ENCODE measurements at regions not wholly inside any gene's neighbourhood (a gene's known extent, or its start where the extent isn't known, plus 50 kb on each side); places are given as distances from the start of the nearest gene placed in this dataset.
A peak's percentile ranks its signal among the peaks of the same experiment; 100 is the strongest.

DNA sequence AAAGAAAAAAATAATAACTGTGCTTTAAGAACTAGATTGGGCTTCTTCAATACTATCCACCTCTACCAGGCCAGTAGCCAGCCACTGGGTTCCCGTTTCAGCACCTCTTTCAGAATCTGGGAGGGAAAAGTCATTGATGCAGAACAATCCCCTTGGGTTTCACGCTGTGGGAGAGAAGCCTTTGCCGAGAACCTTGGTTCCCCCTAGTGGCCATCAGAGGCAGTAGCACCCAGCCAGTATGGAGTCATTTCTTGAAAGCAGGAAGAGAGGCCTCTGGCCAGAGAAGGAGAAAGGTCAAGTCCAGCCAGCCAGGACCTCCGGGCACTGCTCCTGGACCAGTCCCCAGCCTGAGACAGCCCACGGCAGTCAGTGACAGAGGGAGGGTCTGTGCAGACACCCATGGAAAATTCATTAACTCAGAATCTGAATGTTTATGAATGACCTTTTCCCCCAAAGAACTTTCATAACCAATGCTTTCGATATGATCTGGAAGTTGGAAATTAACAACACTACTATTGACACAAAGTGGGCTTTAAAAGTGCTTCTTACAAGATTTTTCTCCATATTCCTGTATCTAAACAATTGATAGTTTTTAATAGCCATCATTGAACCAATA lies 51.2 kb upstream of the CDH5 start:
- TF ChIP-seq, protein P1, sequence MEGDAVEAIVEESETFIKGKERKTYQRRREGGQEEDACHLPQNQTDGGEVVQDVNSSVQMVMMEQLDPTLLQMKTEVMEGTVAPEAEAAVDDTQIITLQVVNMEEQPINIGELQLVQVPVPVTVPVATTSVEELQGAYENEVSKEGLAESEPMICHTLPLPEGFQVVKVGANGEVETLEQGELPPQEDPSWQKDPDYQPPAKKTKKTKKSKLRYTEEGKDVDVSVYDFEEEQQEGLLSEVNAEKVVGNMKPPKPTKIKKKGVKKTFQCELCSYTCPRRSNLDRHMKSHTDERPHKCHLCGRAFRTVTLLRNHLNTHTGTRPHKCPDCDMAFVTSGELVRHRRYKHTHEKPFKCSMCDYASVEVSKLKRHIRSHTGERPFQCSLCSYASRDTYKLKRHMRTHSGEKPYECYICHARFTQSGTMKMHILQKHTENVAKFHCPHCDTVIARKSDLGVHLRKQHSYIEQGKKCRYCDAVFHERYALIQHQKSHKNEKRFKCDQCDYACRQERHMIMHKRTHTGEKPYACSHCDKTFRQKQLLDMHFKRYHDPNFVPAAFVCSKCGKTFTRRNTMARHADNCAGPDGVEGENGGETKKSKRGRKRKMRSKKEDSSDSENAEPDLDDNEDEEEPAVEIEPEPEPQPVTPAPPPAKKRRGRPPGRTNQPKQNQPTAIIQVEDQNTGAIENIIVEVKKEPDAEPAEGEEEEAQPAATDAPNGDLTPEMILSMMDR (IDR thresholded peaks at IDR 0.05; ENCODE audit: insufficient read depth, low read depth, low read length, missing control alignments): peak; percentile 97
- no peak overlapping the region for H3K4me3 ChIP-seq (ENCODE audit: low read depth, low read length)

DNA sequence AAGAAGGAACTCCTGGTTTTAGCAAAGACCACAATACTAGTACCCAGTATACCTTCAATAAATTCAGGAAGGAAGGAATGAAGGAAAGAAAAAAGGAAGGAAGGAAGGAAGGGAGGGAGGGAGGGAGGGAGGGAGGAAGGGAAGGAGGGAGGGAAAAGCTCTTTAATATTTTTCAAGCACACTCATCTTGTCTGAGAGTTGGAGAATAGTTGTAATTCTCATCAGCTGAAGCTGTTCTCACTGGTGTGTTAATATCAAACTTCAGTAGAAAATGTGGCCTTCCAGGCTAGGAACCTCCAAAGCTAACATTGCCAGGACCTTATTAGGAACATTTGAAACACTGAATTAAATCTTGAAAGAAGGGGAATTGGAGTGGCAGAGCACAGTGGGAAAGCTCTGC lies 55.2 kb upstream of the CDH5 start:
- DNase-seq (ENCODE audit: low read depth): no peak
- no peak overlapping the region for H3K4me3 ChIP-seq (ENCODE audit: low read depth, low read length)
- TF ChIP-seq, protein P1 (IDR thresholded peaks at IDR 0.05; ENCODE audit: insufficient read depth, low read depth, low read length, missing control alignments): no peak

More for the DNA sequence above, 51.2 kb upstream of the CDH5 start:
- peak; percentile 65 for DNase-seq (ENCODE audit: low read depth)

DNA sequence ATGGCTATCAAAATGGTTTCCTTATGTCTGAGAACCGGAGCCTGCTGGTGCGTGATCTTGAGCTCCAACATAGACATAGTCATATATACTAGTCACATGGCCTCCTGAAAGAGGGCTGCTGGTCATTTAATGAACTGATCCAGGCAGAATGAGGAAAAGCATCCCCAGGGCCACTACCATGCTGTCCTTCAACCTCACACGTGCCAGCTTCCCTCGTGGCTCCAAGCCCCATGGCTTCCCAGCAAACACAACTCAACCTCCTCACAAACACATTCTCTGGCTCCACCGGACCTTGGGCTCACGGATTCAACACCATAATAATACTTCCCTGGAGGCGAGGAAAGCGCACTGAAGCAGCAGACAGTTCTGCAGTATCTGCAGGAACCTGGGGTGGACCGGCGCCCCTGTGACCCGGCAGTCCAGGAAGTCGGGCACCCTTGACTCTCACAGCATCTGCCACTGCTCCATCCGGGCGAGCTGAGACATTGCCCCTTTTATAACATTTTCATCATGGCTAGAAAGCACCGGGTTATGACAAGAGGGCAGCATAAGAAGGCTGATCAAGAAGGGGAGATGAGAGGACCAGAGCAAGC lies 57.2 kb upstream of the CDH5 start:
- H3K4me3 ChIP-seq (ENCODE audit: low read depth, low read length): no peak overlapping the region
- no peak for DNase-seq (ENCODE audit: low read depth)
- TF ChIP-seq, protein P1 (IDR thresholded peaks at IDR 0.05; ENCODE audit: insufficient read depth, low read depth, low read length, missing control alignments): no peak

DNA sequence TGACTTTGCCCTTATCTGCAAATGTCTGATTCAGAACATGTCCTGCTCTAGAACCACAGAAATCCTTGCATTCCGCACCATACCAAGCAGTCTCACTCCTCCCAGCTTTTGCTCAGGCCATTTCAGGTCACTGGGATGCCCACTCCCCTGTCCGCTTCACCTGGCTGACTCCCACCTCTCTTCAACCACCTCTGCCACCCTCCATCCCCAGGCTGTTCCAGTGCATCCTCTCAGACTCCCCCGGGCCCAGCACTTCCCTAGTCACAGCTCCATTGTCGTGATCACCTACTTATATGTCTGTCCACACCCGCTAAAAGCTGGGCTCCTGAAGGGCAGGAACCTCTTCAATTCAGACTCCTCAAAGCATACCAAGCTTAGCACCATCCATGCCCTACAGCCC lies 58.4 kb upstream of the CDH5 start:
- H3K4me3 ChIP-seq (ENCODE audit: low read depth, low read length): no peak overlapping the region
- DNase-seq (ENCODE audit: low read depth): no peak
- TF ChIP-seq, protein P1 (IDR thresholded peaks at IDR 0.05; ENCODE audit: insufficient read depth, low read depth, low read length, missing control alignments): no peak

DNA sequence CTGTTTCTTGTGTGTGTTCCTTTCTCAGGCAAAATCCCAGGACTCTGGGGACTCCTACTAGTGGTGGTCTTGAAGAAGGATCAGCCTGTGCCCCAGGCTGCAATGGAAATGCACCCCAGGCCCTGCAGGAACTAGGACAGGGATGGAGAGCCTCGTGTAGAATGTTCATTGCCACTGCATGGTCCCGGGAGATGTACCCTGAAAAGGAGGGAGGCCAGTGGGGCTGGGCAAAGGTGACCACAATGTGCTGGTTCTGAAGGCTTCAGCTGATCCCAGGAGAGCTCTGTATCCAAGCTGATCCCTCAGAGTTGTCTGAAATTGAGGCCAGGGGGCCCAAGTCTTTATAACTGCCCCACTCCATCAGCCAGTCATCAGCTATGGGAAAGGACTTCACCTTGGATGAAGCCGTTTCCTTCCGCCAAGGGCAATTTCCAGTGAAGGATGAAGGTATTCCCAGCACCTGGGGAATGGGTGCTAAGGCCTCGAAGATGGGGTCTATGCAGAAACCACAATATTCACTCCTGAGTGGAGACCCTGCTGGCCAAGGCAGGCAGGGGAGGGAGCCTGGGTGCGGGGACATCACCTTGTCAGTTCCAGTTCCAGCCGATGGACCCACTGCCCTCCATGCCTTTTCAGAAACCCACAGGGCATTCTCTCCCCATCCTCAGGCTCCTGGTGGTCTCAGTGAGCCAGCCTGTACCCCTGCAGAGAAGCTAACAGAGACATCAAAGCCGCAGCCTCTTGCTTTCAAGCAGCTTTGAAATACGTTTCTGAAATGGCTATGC lies 59.9 kb upstream of the CDH5 start:
- H3K4me3 ChIP-seq (ENCODE audit: low read depth, low read length): no peak overlapping the region
- no peak for DNase-seq (ENCODE audit: low read depth)
- TF ChIP-seq, protein P1 (IDR thresholded peaks at IDR 0.05; ENCODE audit: insufficient read depth, low read depth, low read length, missing control alignments): no peak

DNA sequence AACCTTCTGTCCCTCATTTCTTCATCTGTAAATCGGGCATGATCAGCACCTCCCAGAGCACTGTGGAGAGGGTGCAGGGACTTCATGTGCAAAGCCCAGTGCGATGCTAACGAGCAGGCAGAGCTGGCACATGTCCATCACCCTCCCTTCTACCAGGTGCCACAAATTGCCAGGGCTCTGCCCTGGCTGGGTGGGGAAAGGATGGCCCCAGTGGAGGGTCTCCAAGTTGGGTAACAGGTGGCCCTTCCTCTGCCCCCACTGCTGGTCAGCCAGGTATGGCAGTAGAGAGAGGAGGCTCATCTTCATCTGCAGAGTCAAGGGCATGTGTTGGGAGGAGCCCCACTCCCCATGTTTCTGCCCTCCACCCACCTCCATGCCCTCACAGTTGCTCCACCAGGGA lies 61.5 kb upstream of the CDH5 start:
- H3K4me3 ChIP-seq (ENCODE audit: low read depth, low read length): no peak overlapping the region
- TF ChIP-seq, protein P1 (IDR thresholded peaks at IDR 0.05; ENCODE audit: insufficient read depth, low read depth, low read length, missing control alignments): no peak
- no peak for DNase-seq (ENCODE audit: low read depth)
